Heart left ventricle (tissue), 16 donors: ENCODE measurements at regions not wholly inside any gene's neighbourhood (a gene's known extent, or its start where the extent isn't known, plus 50 kb on each side); places are given as distances from the start of the nearest gene placed in this dataset.

ENCODE experiments used
- ATAC-seq, 4 donors: fragments of 200-7000 bp; cut with Tn5 transposase; one replicate each; pipeline ENCODE4 v1.9.1; 2020 to 2022; ENCODE audit warnings: moderate library complexity in 4 of 4, mild to moderate bottlenecking in 3 of 4, moderate number of reproducible peaks in 1 of 4
- DNase-seq, 5 donors: peaks; one replicate each; pipeline ENCODE4 v3.0.0-alpha.2; 2020
- H3K27ac ChIP-seq, 12 donors: fragments of 200-600 bp; sonication (generic) in 4 of 12; one replicate each; pipeline versions ENCODE4 v1.5.0 to v1.8.0; 2016 to 2022; ENCODE audit warnings: mild to moderate bottlenecking in 2 of 12
- H3K27me3 ChIP-seq, 9 donors: fragments of 200-600 bp; sonication (generic) in 2 of 9; one replicate each; pipeline versions ENCODE4 v1.5.1 to v1.8.0; 2016 to 2022; ENCODE audit warnings: mild to moderate bottlenecking in 3 of 9
- H3K36me3 ChIP-seq, 9 donors: fragments of 200-600 bp; sonication (generic) in 2 of 9; one replicate each; pipeline versions ENCODE4 v1.5.0 to v1.8.0; 2018 to 2022; ENCODE audit warnings: mild to moderate bottlenecking in 2 of 9
- H3K4me1 ChIP-seq, 12 donors: fragments of 200-600 bp; sonication (generic) in 4 of 12; one replicate each; pipeline versions ENCODE4 v1.5.0 to v1.8.0; 2016 to 2022; ENCODE audit warnings: mild to moderate bottlenecking in 3 of 12
- H3K4me3 ChIP-seq, 12 donors: fragments of 200-600 bp; sonication (generic) in 4 of 12; one replicate each; pipeline versions ENCODE4 v1.5.0 to v1.8.0; 2017 to 2022; ENCODE audit warnings: mild to moderate bottlenecking in 9 of 12, moderate library complexity in 4 of 12
- H3K9me3 ChIP-seq, 12 donors: fragments of 200-600 bp; sonication (generic) in 4 of 12; one replicate each; pipeline versions ENCODE4 v1.5.0 to v1.8.0; 2016 to 2022; ENCODE audit warnings: mild to moderate bottlenecking in 1 of 12
- CTCF ChIP-seq, 12 donors: fragments of 200-600 bp; sonication (generic) in 4 of 12; IDR thresholded peaks; one replicate each; pipeline versions ENCODE4 v1.5.0 to v1.8.0; 2018 to 2022; ENCODE audit warnings: antibody characterized with exemption in 12 of 12, mild to moderate bottlenecking in 5 of 12
- POLR2A ChIP-seq, 2 donors: fragments of 450-650 bp; IDR thresholded peaks; one replicate each; pipeline ENCODE4 v1.6.1; 2017; ENCODE audit warnings: antibody characterized with exemption in 2 of 2, mild to moderate bottlenecking in 2 of 2, moderate library complexity in 2 of 2
- WGBS, 4 donors: extraction: QIAGEN DNeasy Blood & Tissue Kit in 2 of 4; methylation state at CpG; one replicate each; pipeline versions ENCODE4 v1.1.5 to v1.1.7; 2013 to 2018; 5-methylcytosine and 5-hydroxymethylcytosine counted together
- intact Hi-C, 10 donors: fragments of 100-400 bp; cut with DNase I; formaldehyde crosslinking; loops; one replicate each; pipeline versions ENCODE4 v1.11.1 to v1.14.2; 2022
- donor health status: ischemic (EF 13 %, LVEDD 7.1; RV severe dilation, severe dysfunction).
- donor health status: healthy with polysubstance abuse.
- donor health status: DM: no; HTN: yes; CAD: no.
- donor health status: DM: no; HTN: no; CAD: no.
- donor health status: ischemic (EF 25% LVEDD 6.9; RV normal size, moderate dysfunction).
- donor health status: ischemic (EF 25% LVEDD 5.7; RV mildly dilated, moderate dysfunction).
- donor health status: healthy.
- donor health status: DM: yes; HTN: yes; CAD: no.
- donor health status: ischemic (EF 35%, LVEDD 5.7; RV mildly dilated, moderate dysfunction).
- donor health status: nonischemic (EF 11% LVEDD 7.7; RV severe dilation, severe dysfunction).
- donor health status: DM: yes; HTN: yes; CAD: no.
- donor health status: PGD.
- donor health status: ischemic (EF 29% LVEDD 5.4; RV normal size, mild dysfunction).
- donor health status: nonischemic (EF 23%, LVEDD 6.1; RV moderate dilation, normal function).

GRCh38 chr5:87844866-87845265 lies 423.8 kb downstream of the TMEM161B start:
- peaks cover 0 to 8% (median 0%) of the 10 kb centered on the region in 12 donors for H3K9me3 ChIP-seq
- TF ChIP-seq POLR2A (IDR thresholded peaks at IDR 0.05) = no peak
- no peak for TF ChIP-seq CTCF (IDR thresholded peaks at IDR 0.05)
- no peak for ATAC-seq
- H3K36me3 ChIP-seq = no peaks in the 10 kb centered on the region
- no peaks in the 10 kb centered on the region for H3K4me1 ChIP-seq
- WGBS, 4 donors = 74 to 83% (median 77%) methylated on average over 4 of the region's 4 CpGs
- no peak for DNase-seq
- no peak overlapping the region for H3K27ac ChIP-seq
- no peaks in the 10 kb centered on the region for H3K27me3 ChIP-seq
- intact Hi-C loops = no loop called here
- no peak overlapping the region for H3K4me3 ChIP-seq

- ATAC-seq (no peak), DNase-seq (no peak)
- H3K36me3 ChIP-seq = no peaks in the 10 kb centered on the region
- 72 to 86% (median 83%) methylated on average over 1 of the region's 1 CpG for WGBS, 4 donors
- H3K4me1 ChIP-seq = no peaks in the 10 kb centered on the region
- no peak overlapping the region for H3K4me3 ChIP-seq
- H3K27me3 ChIP-seq = no peaks in the 10 kb centered on the region
- H3K27ac ChIP-seq = no peak overlapping the region
- H3K9me3 ChIP-seq = peaks cover 0 to 13% (median 2%) of the 10 kb centered on the region in 12 donors
- intact Hi-C loops = no loop called here
- TF ChIP-seq CTCF (IDR thresholded peaks at IDR 0.05) = no peak
Observed at GRCh38 chr5:87844449-87844848, 424.2 kb downstream of the TMEM161B start.

DNA sequence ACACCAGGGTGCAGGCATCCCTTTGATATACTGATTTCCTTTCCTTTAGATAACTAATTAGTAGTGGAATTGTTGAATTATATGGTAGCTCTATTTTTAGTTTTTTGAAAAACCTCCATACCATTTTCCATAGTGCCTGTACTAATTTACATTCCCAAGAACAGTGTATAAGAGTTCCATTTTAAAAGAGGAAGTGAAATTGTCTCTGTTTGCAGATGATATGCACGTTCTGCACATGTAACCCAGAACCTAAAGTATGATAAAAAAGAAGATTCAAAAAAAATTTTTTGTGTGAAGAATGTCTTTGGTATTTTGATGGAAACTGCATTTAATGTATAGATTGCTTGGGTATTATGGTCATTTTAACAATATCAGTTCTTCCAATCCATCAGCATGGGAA lies 424.0 kb upstream of the CCNH start:
- TF ChIP-seq POLR2A (IDR thresholded peaks at IDR 0.05) (no peak), CTCF (IDR thresholded peaks at IDR 0.05) (no peak)
- no peak overlapping the region for H3K4me3 ChIP-seq
- no peaks in the 10 kb centered on the region for H3K36me3 ChIP-seq
- H3K27ac ChIP-seq = no peak overlapping the region
- DNase-seq = no peak
- no peaks in the 10 kb centered on the region for H3K4me1 ChIP-seq
- WGBS, 4 donors = 60 to 65% (median 63%) methylated on average over 1 of the region's 1 CpG
- intact Hi-C loops = no loop called here
- ATAC-seq = no peak
- no peaks in the 10 kb centered on the region for H3K27me3 ChIP-seq
- H3K9me3 ChIP-seq = peaks cover 0 to 34% (median 12%) of the 10 kb centered on the region in 12 donors

- no peaks in the 10 kb centered on the region for H3K36me3 ChIP-seq
- H3K4me3 ChIP-seq = no peak overlapping the region
- TF ChIP-seq POLR2A (IDR thresholded peaks at IDR 0.05) = no peak
- no peak for TF ChIP-seq CTCF (IDR thresholded peaks at IDR 0.05)
- H3K4me1 ChIP-seq = no peaks in the 10 kb centered on the region
- no peaks in the 10 kb centered on the region for H3K27me3 ChIP-seq
- WGBS, 4 donors = 60 to 76% (median 68%) methylated on average over 2 of the region's 2 CpGs
- H3K9me3 ChIP-seq = peaks cover 0 to 17% (median 6%) of the 10 kb centered on the region in 12 donors
- no peak overlapping the region for H3K27ac ChIP-seq
- DNase-seq (no peak), ATAC-seq (no peak)
- intact Hi-C loops = no loop called here
Observed at GRCh38 chr5:87831499-87831898, 418.8 kb upstream of the CCNH start.
